SK-N-SH treated with all-trans-retinoic acid at 6 μM for 48 hours (cell line): ENCODE measurements at regions not wholly inside any gene's neighbourhood (a gene's known extent, or its start where the extent isn't known, plus 50 kb on each side); places are given as distances from the start of the nearest gene placed in this dataset.

Source experiments
- ATAC-seq: fragments of 200-7000 bp; cut with Tn5 transposase; 3 replicates; pipeline ENCODE4 v1.9.1; 2020; ENCODE audit warnings: mild to moderate bottlenecking, moderate library complexity
- ARNTL ChIP-seq: fragments of 450-650 bp; formaldehyde crosslinking; IDR thresholded peaks from 2 replicates; pipeline ENCODE4 v1.5.0; 2020; ENCODE audit warnings: low read depth, mild to moderate bottlenecking, moderate library complexity, borderline replicate concordance
- BACH2 ChIP-seq: fragments of 250-450 bp; sonication (Bioruptor Pico); IDR thresholded peaks from 2 replicates; pipeline ENCODE4 v1.9.0; 2021; ENCODE audit warnings: mild to moderate bottlenecking, borderline replicate concordance
- CREB5 ChIP-seq: fragments of 250-450 bp; sonication (Bioruptor Pico); IDR thresholded peaks from 2 replicates; pipeline ENCODE4 v1.5.1; 2020; ENCODE audit warnings: low read depth, mild to moderate bottlenecking, moderate library complexity
- CSDC2 ChIP-seq: fragments of 250-450 bp; sonication (Bioruptor Pico); IDR thresholded peaks from 2 replicates; pipeline ENCODE4 v1.5.0; 2020; ENCODE audit warnings: mild to moderate bottlenecking, moderate library complexity
- CSRNP3 ChIP-seq: fragments of 250-450 bp; sonication (Bioruptor Pico); IDR thresholded peaks from 2 replicates; pipeline ENCODE4 v1.5.1; 2021; ENCODE audit warnings: mild to moderate bottlenecking, moderate library complexity
- GLIS3 ChIP-seq: fragments of 250-450 bp; sonication (Bioruptor Pico); IDR thresholded peaks from 2 replicates; pipeline ENCODE4 v1.5.0; 2020; ENCODE audit warnings: mild to moderate bottlenecking, moderate library complexity
- ISL1 ChIP-seq: fragments of 250-450 bp; sonication (Bioruptor Pico); IDR thresholded peaks from 2 replicates; pipeline ENCODE4 v2.1.2; 2022; ENCODE audit warnings: mild to moderate bottlenecking, moderate library complexity
- OSR1 ChIP-seq: fragments of 250-450 bp; sonication (Bioruptor Pico); IDR thresholded peaks from 2 replicates; pipeline ENCODE4 v1.8.0; 2022; ENCODE audit warnings: moderate library complexity, mild to moderate bottlenecking, inconsistent platforms
- PPARA ChIP-seq: fragments of 250-450 bp; sonication (Bioruptor Pico); IDR thresholded peaks from 2 replicates; pipeline ENCODE4 v1.5.0; 2020; ENCODE audit warnings: mild to moderate bottlenecking, borderline replicate concordance
- RARB ChIP-seq: fragments of 250-450 bp; sonication (Bioruptor Pico); IDR thresholded peaks from 2 replicates; pipeline ENCODE4 v1.8.0; 2021; ENCODE audit warnings: mild to moderate bottlenecking, moderate library complexity
- TCF4 ChIP-seq: fragments of 250-450 bp; sonication (Bioruptor Pico); IDR thresholded peaks from 2 replicates; pipeline ENCODE4 v1.8.0; 2021; ENCODE audit warnings: mild to moderate bottlenecking, moderate library complexity, borderline replicate concordance
- TOX ChIP-seq: fragments of 250-450 bp; sonication (Bioruptor Pico); IDR thresholded peaks from 2 replicates; pipeline ENCODE4 v1.8.0; 2021; ENCODE audit warnings: mild to moderate bottlenecking, moderate library complexity, borderline replicate concordance
- TSHZ2 ChIP-seq: fragments of 250-450 bp; sonication (Bioruptor Pico); IDR thresholded peaks from 2 replicates; pipeline ENCODE4 v1.5.0; 2020; ENCODE audit warnings: mild to moderate bottlenecking, moderate library complexity
- ZC3H10 ChIP-seq: fragments of 250-450 bp; sonication (Bioruptor Pico); IDR thresholded peaks from 2 replicates; pipeline ENCODE4 v1.5.1; 2021; ENCODE audit warnings: mild to moderate bottlenecking, moderate library complexity
- ZFP3 ChIP-seq: fragments of 250-450 bp; sonication (Bioruptor Pico); IDR thresholded peaks from 2 replicates; pipeline ENCODE4 v1.5.0; 2020; ENCODE audit warnings: mild to moderate bottlenecking, moderate library complexity
- ZFP30 ChIP-seq: fragments of 450-650 bp; formaldehyde crosslinking; IDR thresholded peaks from 2 replicates; pipeline ENCODE4 v1.5.0; 2022; ENCODE audit warnings: mild to moderate bottlenecking, moderate library complexity
- ZNF565 ChIP-seq: fragments of 450-650 bp; formaldehyde crosslinking; conservative IDR thresholded peaks from 2 replicates; pipeline ENCODE4 v1.5.0; 2020; ENCODE audit warnings: low read depth, mild to moderate bottlenecking, moderate library complexity
- ZNF8 ChIP-seq: fragments of 450-650 bp; formaldehyde crosslinking; IDR thresholded peaks from 2 replicates; pipeline ENCODE4 v1.5.0; 2020; ENCODE audit warnings: mild to moderate bottlenecking, moderate library complexity
- TF ChIP-seq, protein P1 (sequence below): fragments of 250-450 bp; sonication (Bioruptor Pico); IDR thresholded peaks from 2 replicates; pipeline ENCODE4 v1.8.0; 2020; ENCODE audit warnings: mild to moderate bottlenecking, moderate library complexity, borderline replicate concordance
- TF ChIP-seq, protein P2 (sequence below): fragments of 250-450 bp; sonication (Bioruptor Pico); IDR thresholded peaks from 2 replicates; pipeline ENCODE4 v1.8.0; 2021; ENCODE audit warnings: low read depth, mild to moderate bottlenecking, moderate library complexity, borderline replicate concordance

- TF ChIP-seq RARB (CRISPR knock-in tag) (no peak), TOX (CRISPR knock-in tag) (no peak), CSDC2 (no peak), ZFP3 (CRISPR knock-in tag) (no peak), CSRNP3 (CRISPR knock-in tag) (no peak), ISL1 (no peak), TSHZ2 (CRISPR knock-in tag) (no peak), PPARA (CRISPR knock-in tag) (no peak), GLIS3 (no peak), CREB5 (no peak), TCF4 (no peak), BACH2 (CRISPR knock-in tag) (no peak), ZFP30 (CRISPR knock-in tag) (no peak), ZNF565 (CRISPR knock-in tag) (no peak), ARNTL (CRISPR knock-in tag) (no peak)
- TF ChIP-seq, protein P1, sequence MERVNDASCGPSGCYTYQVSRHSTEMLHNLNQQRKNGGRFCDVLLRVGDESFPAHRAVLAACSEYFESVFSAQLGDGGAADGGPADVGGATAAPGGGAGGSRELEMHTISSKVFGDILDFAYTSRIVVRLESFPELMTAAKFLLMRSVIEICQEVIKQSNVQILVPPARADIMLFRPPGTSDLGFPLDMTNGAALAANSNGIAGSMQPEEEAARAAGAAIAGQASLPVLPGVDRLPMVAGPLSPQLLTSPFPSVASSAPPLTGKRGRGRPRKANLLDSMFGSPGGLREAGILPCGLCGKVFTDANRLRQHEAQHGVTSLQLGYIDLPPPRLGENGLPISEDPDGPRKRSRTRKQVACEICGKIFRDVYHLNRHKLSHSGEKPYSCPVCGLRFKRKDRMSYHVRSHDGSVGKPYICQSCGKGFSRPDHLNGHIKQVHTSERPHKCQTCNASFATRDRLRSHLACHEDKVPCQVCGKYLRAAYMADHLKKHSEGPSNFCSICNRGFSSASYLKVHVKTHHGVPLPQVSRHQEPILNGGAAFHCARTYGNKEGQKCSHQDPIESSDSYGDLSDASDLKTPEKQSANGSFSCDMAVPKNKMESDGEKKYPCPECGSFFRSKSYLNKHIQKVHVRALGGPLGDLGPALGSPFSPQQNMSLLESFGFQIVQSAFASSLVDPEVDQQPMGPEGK (CRISPR knock-in tag), result no peak
- TF ChIP-seq, protein P2, sequence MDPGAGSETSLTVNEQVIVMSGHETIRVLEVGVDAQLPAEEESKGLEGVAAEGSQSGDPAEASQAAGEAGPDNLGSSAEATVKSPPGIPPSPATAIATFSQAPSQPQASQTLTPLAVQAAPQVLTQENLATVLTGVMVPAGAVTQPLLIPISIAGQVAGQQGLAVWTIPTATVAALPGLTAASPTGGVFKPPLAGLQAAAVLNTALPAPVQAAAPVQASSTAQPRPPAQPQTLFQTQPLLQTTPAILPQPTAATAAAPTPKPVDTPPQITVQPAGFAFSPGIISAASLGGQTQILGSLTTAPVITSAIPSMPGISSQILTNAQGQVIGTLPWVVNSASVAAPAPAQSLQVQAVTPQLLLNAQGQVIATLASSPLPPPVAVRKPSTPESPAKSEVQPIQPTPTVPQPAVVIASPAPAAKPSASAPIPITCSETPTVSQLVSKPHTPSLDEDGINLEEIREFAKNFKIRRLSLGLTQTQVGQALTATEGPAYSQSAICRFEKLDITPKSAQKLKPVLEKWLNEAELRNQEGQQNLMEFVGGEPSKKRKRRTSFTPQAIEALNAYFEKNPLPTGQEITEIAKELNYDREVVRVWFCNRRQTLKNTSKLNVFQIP (CRISPR knock-in tag), result no peak
- no peak for ATAC-seq
Measured at GRCh38 chrX:44080083-44080482, 106.9 kb upstream of the NDP start.

- ATAC-seq, result no peak
- TF ChIP-seq RARB (CRISPR knock-in tag) (no peak), BACH2 (CRISPR knock-in tag) (no peak), ZC3H10 (CRISPR knock-in tag) (no peak), GLIS3 (no peak), OSR1 (CRISPR knock-in tag) (no peak), CREB5 (no peak), TOX (CRISPR knock-in tag) (no peak), CSDC2 (no peak), ZNF8 (no peak), ARNTL (CRISPR knock-in tag) (no peak), TSHZ2 (CRISPR knock-in tag) (no peak), ZFP3 (CRISPR knock-in tag) (no peak)
- TF ChIP-seq, protein P2 (CRISPR knock-in tag), result no peak
- TF ChIP-seq, protein P1 (CRISPR knock-in tag), result no peak
Measured at GRCh38 chrX:44072631-44073030, 99.4 kb upstream of the NDP start.
